ENCODE measurements at regions not wholly inside any gene's neighbourhood (a gene's known extent, or its start where the extent isn't known, plus 50 kb on each side); places are given as distances from the start of the nearest gene placed in this dataset.

GRCh38 chr12:24424376-24424775, 474.9 kb upstream of the SOX5 start:
- TF ChIP-seq CTCF (IDR thresholded peaks at IDR 0.05) = no peak
- TF ChIP-seq POLR2A (IDR thresholded peaks at IDR 0.05) = no peak
- H3K27me3 ChIP-seq = no peaks in the 10 kb centered on the region
- 63 to 79% methylated on average over 2 of the region's 2 CpGs for WGBS, 2 donors
- H3K4me1 ChIP-seq = no peaks in the 10 kb centered on the region
- no peak for DNase-seq
- H3K9me3 ChIP-seq = no peaks in the 10 kb centered on the region
- no peaks in the 10 kb centered on the region for H3K36me3 ChIP-seq
- intact Hi-C loops (cut with DNase I) = no loop called here
- H3K4me3 ChIP-seq = no peak overlapping the region
- H3K27ac ChIP-seq = no peak overlapping the region

GRCh38 chr12:24423611-24424010, 474.1 kb upstream of the SOX5 start:
- Histone ChIP-seq H3K27ac (no peak overlapping the region), H3K9me3 (no peaks in the 10 kb centered on the region), H3K4me3 (no peak overlapping the region), H3K27me3 (no peaks in the 10 kb centered on the region), H3K36me3 (no peaks in the 10 kb centered on the region), H3K4me1 (no peaks in the 10 kb centered on the region)
- no peak for TF ChIP-seq CTCF (IDR thresholded peaks at IDR 0.05)
- no peak for TF ChIP-seq POLR2A (IDR thresholded peaks at IDR 0.05)
- DNase-seq = no peak
- 86 to 100% methylated on average over 4 of the region's 4 CpGs for WGBS, 2 donors
- intact Hi-C loops (cut with DNase I) = no loop called here

GRCh38 chr12:24421759-24422158, 472.3 kb upstream of the SOX5 start:
- H3K27me3 ChIP-seq = no peaks in the 10 kb centered on the region
- no peaks in the 10 kb centered on the region for H3K36me3 ChIP-seq
- H3K4me1 ChIP-seq = no peaks in the 10 kb centered on the region
- H3K9me3 ChIP-seq = no peaks in the 10 kb centered on the region
- intact Hi-C loops (cut with DNase I) = no loop called here
- TF ChIP-seq CTCF (IDR thresholded peaks at IDR 0.05) (no peak), POLR2A (IDR thresholded peaks at IDR 0.05) (no peak)
- H3K27ac ChIP-seq = no peak overlapping the region
- no peak for DNase-seq
- no peak overlapping the region for H3K4me3 ChIP-seq
- 86 to 91% methylated on average over 5 of the region's 5 CpGs for WGBS, 2 donors

- Histone ChIP-seq H3K4me1 (no peaks in the 10 kb centered on the region), H3K4me3 (no peak overlapping the region), H3K36me3 (no peaks in the 10 kb centered on the region), H3K27me3 (no peaks in the 10 kb centered on the region), H3K9me3 (no peaks in the 10 kb centered on the region), H3K27ac (no peak overlapping the region)
- TF ChIP-seq POLR2A (IDR thresholded peaks at IDR 0.05) = no peak
- no peak for TF ChIP-seq CTCF (IDR thresholded peaks at IDR 0.05)
- DNase-seq = no peak
- intact Hi-C loops (cut with DNase I) = no loop called here
- WGBS, 2 donors = 83 to 90% methylated on average over 1 of the region's 1 CpG
Measured at GRCh38 chr12:24418157-24418556, 468.7 kb upstream of the SOX5 start.

GRCh38 chr12:24416423-24417109, 467.1 kb upstream of the SOX5 start:
- no peaks in the 10 kb centered on the region for H3K4me1 ChIP-seq
- no peak overlapping the region for H3K27ac ChIP-seq
- WGBS, 2 donors = 82 to 87% methylated on average over 7 of the region's 7 CpGs
- no peaks in the 10 kb centered on the region for H3K9me3 ChIP-seq
- TF ChIP-seq POLR2A (IDR thresholded peaks at IDR 0.05) = no peak
- no peak for TF ChIP-seq CTCF (IDR thresholded peaks at IDR 0.05)
- H3K36me3 ChIP-seq = no peaks in the 10 kb centered on the region
- H3K4me3 ChIP-seq = no peak overlapping the region
- H3K27me3 ChIP-seq = no peaks in the 10 kb centered on the region
- intact Hi-C loops (cut with DNase I) = no loop called here
- DNase-seq = no peak
